ENCODE measurements at regions not wholly inside any gene's neighbourhood (a gene's known extent, or its start where the extent isn't known, plus 50 kb on each side); places are given as distances from the start of the nearest gene placed in this dataset.
"Not testable (repeated sequence)": the region's sequence is repeated elsewhere in the genome, so short reads cannot be mapped to it uniquely, and the experiment has no call there.

DNA sequence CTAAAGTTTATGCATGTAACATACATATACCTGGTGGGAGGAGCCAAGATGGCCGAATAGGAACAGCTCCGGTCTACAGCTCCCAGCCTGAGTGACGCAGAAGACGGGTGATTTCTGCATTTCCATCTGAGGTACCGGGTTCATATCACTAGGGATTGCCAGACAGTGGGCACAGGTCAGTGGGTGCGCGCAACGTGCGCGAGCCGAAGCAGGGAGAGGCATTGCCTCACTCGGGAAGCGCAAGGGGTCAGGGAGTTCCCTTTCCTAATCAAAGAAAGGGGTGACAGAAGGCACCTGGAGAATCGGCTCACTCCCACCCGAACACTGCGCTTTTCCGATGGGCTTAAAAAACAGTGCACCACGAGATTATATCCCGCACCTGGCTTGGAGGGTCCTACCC is 80.8 kb downstream of the SNTN start:
- H2AFZ ChIP-seq (ENCODE audit: low read depth, low read length); CTCF ChIA-PET; H3K27ac ChIP-seq (ENCODE audit: insufficient read depth, low read depth, low read length); H3K4me2 ChIP-seq (ENCODE audit: insufficient read depth, low read length); H3K79me2 ChIP-seq (ENCODE audit: control insufficient read depth, insufficient read depth, low read length); H3K36me3 ChIP-seq (ENCODE audit: control insufficient read depth in 2 of 2, extremely low read depth in 1 of 2, insufficient read depth in 2 of 2, low read length in 2 of 2); H4K20me1 ChIP-seq (replicated peaks; ENCODE audit: control insufficient read depth, extremely low read depth, insufficient read depth, low read length); DNase-seq (ENCODE audit: low read depth, low spot score); dilution Hi-C loops (cut with MboI; ENCODE audit: extremely low pct_ligation_motif_present, low sequenced_read_pairs); H3K9me3 ChIP-seq (replicated peaks; ENCODE audit: control insufficient read depth, insufficient read depth, low read length); H3K27me3 ChIP-seq (ENCODE audit: control insufficient read depth in 2 of 2, insufficient read depth in 2 of 2, low read length in 2 of 2); H3K9me1 ChIP-seq (replicated peaks; ENCODE audit: control insufficient read depth, extremely low read depth, insufficient read depth, low read length); FAIRE-seq; H3K4me3 ChIP-seq (replicated peaks in 1 of 3; ENCODE audit: insufficient read depth in 1 of 3, low read depth in 1 of 3, low read length in 3 of 3); BruUV-seq (replicated peaks); POLR2A ChIA-PET; H3K4me1 ChIP-seq (ENCODE audit: control insufficient read depth, extremely low read depth, insufficient read depth, low read length); intact Hi-C loops (cut with micrococcal nuclease); H3K9ac ChIP-seq (replicated peaks; ENCODE audit: extremely low read depth, insufficient read depth, low read length): not testable (repeated sequence)

- H3K36me3 ChIP-seq (ENCODE audit: control insufficient read depth in 2 of 2, extremely low read depth in 1 of 2, insufficient read depth in 2 of 2, low read length in 2 of 2); H3K9ac ChIP-seq (replicated peaks; ENCODE audit: extremely low read depth, insufficient read depth, low read length); POLR2A ChIA-PET; H3K79me2 ChIP-seq (ENCODE audit: control insufficient read depth, insufficient read depth, low read length); BruUV-seq (replicated peaks); H3K4me3 ChIP-seq (replicated peaks in 1 of 3; ENCODE audit: insufficient read depth in 1 of 3, low read depth in 1 of 3, low read length in 3 of 3); H4K20me1 ChIP-seq (replicated peaks; ENCODE audit: control insufficient read depth, extremely low read depth, insufficient read depth, low read length); H3K27ac ChIP-seq (ENCODE audit: insufficient read depth, low read depth, low read length); intact Hi-C loops (cut with micrococcal nuclease); H2AFZ ChIP-seq (ENCODE audit: low read depth, low read length); dilution Hi-C loops (cut with MboI; ENCODE audit: extremely low pct_ligation_motif_present, low sequenced_read_pairs); DNase-seq (ENCODE audit: low read depth, low spot score); CTCF ChIA-PET; H3K4me1 ChIP-seq (ENCODE audit: control insufficient read depth, extremely low read depth, insufficient read depth, low read length); FAIRE-seq; H3K9me1 ChIP-seq (replicated peaks; ENCODE audit: control insufficient read depth, extremely low read depth, insufficient read depth, low read length); H3K4me2 ChIP-seq (ENCODE audit: insufficient read depth, low read length); H3K9me3 ChIP-seq (replicated peaks; ENCODE audit: control insufficient read depth, insufficient read depth, low read length); H3K27me3 ChIP-seq (ENCODE audit: control insufficient read depth in 2 of 2, insufficient read depth in 2 of 2, low read length in 2 of 2): not testable (repeated sequence)
These were observed 82.2 kb downstream of the SNTN start for GRCh38 chr3:63734632-63735031.

DNA sequence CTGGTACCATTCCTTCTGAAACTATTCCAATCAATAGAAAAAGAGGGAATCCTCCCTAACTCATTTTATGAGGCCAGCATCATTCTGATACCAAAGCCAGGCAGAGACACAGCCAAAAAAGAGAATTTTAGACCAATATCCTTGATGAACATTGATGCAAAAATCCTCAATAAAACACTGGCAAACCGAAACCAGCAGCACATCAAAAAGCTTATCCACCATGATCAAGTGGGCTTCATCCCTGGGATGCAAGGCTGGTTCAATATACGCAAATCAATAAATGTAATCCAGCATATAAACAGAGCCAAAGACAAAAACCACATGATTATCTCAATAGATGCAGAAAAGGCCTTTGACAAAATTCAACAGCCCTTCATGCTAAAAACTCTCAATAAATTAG is 82.3 kb upstream of the C3orf49 start:
- H3K27me3 ChIP-seq (ENCODE audit: control insufficient read depth in 2 of 2, insufficient read depth in 2 of 2, low read length in 2 of 2); BruUV-seq (replicated peaks); H3K4me3 ChIP-seq (replicated peaks in 1 of 3; ENCODE audit: insufficient read depth in 1 of 3, low read depth in 1 of 3, low read length in 3 of 3); intact Hi-C loops (cut with micrococcal nuclease); H4K20me1 ChIP-seq (replicated peaks; ENCODE audit: control insufficient read depth, extremely low read depth, insufficient read depth, low read length); H3K36me3 ChIP-seq (ENCODE audit: control insufficient read depth in 2 of 2, extremely low read depth in 1 of 2, insufficient read depth in 2 of 2, low read length in 2 of 2); H3K9me1 ChIP-seq (replicated peaks; ENCODE audit: control insufficient read depth, extremely low read depth, insufficient read depth, low read length); H3K4me2 ChIP-seq (ENCODE audit: insufficient read depth, low read length); POLR2A ChIA-PET; dilution Hi-C loops (cut with MboI; ENCODE audit: extremely low pct_ligation_motif_present, low sequenced_read_pairs); CTCF ChIA-PET; FAIRE-seq; DNase-seq (ENCODE audit: low read depth, low spot score); H3K9ac ChIP-seq (replicated peaks; ENCODE audit: extremely low read depth, insufficient read depth, low read length); H3K79me2 ChIP-seq (ENCODE audit: control insufficient read depth, insufficient read depth, low read length); H3K27ac ChIP-seq (ENCODE audit: insufficient read depth, low read depth, low read length); H2AFZ ChIP-seq (ENCODE audit: low read depth, low read length); H3K9me3 ChIP-seq (replicated peaks; ENCODE audit: control insufficient read depth, insufficient read depth, low read length); H3K4me1 ChIP-seq (ENCODE audit: control insufficient read depth, extremely low read depth, insufficient read depth, low read length): not testable (repeated sequence)

- H3K9ac ChIP-seq (replicated peaks; ENCODE audit: extremely low read depth, insufficient read depth, low read length); DNase-seq (ENCODE audit: low read depth, low spot score); H3K9me1 ChIP-seq (replicated peaks; ENCODE audit: control insufficient read depth, extremely low read depth, insufficient read depth, low read length); H3K4me3 ChIP-seq (replicated peaks in 1 of 3; ENCODE audit: insufficient read depth in 1 of 3, low read depth in 1 of 3, low read length in 3 of 3); intact Hi-C loops (cut with micrococcal nuclease); H3K4me2 ChIP-seq (ENCODE audit: insufficient read depth, low read length); POLR2A ChIA-PET; H4K20me1 ChIP-seq (replicated peaks; ENCODE audit: control insufficient read depth, extremely low read depth, insufficient read depth, low read length); dilution Hi-C loops (cut with MboI; ENCODE audit: extremely low pct_ligation_motif_present, low sequenced_read_pairs); CTCF ChIA-PET; H3K27ac ChIP-seq (ENCODE audit: insufficient read depth, low read depth, low read length); BruUV-seq (replicated peaks); H3K4me1 ChIP-seq (ENCODE audit: control insufficient read depth, extremely low read depth, insufficient read depth, low read length); FAIRE-seq; H2AFZ ChIP-seq (ENCODE audit: low read depth, low read length); H3K27me3 ChIP-seq (ENCODE audit: control insufficient read depth in 2 of 2, insufficient read depth in 2 of 2, low read length in 2 of 2); H3K79me2 ChIP-seq (ENCODE audit: control insufficient read depth, insufficient read depth, low read length); H3K9me3 ChIP-seq (replicated peaks; ENCODE audit: control insufficient read depth, insufficient read depth, low read length); H3K36me3 ChIP-seq (ENCODE audit: control insufficient read depth in 2 of 2, extremely low read depth in 1 of 2, insufficient read depth in 2 of 2, low read length in 2 of 2): not testable (repeated sequence)
These were observed 80.5 kb upstream of the C3orf49 start for GRCh38 chr3:63738577-63738976.

Measured in endothelial cell of umbilical vein (primary cell).